ENCODE measurements at regions not wholly inside any gene's neighbourhood (a gene's known extent, or its start where the extent isn't known, plus 50 kb on each side); places are given as distances from the start of the nearest gene placed in this dataset.
"Not testable (repeated sequence)": the region's sequence is repeated elsewhere in the genome, so short reads cannot be mapped to it uniquely, and the experiment has no call there.

DNA sequence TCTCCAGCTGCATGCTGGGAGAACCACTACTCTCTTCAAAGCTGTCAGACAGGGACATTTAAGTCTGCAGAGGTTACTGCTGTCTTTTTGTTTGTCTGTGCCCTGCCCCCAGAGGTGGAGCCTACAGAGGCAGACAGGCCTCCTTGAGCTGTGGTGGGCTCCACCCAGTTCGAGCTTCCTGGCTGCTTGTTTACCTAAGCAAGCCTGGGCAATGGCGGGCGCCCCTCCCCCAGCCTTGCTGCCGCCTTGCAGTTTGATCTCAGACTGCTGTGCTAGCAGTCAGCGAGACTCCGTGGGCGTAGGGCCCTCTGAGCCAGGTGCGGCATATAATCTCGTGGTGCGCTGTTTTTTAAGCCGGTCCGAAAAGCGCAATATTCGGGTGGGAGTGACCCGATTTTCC lies 215.0 kb downstream of the STIM2 start:
- H3K27ac ChIP-seq (ENCODE audit: low read depth, low read length); H3K36me3 ChIP-seq (ENCODE audit: control insufficient read depth in 1 of 2, insufficient read depth in 2 of 2, low read length in 2 of 2); H3K27me3 ChIP-seq (ENCODE audit: control insufficient read depth in 1 of 2, insufficient read depth in 2 of 2, low read length in 2 of 2); H3K9ac ChIP-seq (ENCODE audit: low read depth in 1 of 2, low read length in 2 of 2); H3K9me3 ChIP-seq (ENCODE audit: control insufficient read depth in 1 of 2, low read length in 2 of 2); H3K4me1 ChIP-seq (ENCODE audit: control insufficient read depth in 1 of 2, insufficient read depth in 2 of 2, low read length in 2 of 2); H3K4me3 ChIP-seq (ENCODE audit: low read depth in 1 of 2, low read length in 2 of 2): not testable (repeated sequence)

- H3K4me3 ChIP-seq (ENCODE audit: low read depth in 1 of 2, low read length in 2 of 2) = no peak overlapping the region
- H3K36me3 ChIP-seq (ENCODE audit: control insufficient read depth in 1 of 2, insufficient read depth in 2 of 2, low read length in 2 of 2) = no peaks in the 10 kb centered on the region
- H3K27me3 ChIP-seq (ENCODE audit: control insufficient read depth in 1 of 2, insufficient read depth in 2 of 2, low read length in 2 of 2) = peaks cover 0 to 5% of the 10 kb centered on the region in 2 donors
- H3K9me3 ChIP-seq (ENCODE audit: control insufficient read depth in 1 of 2, low read length in 2 of 2) = no peaks in the 10 kb centered on the region
- H3K9ac ChIP-seq (ENCODE audit: low read depth in 1 of 2, low read length in 2 of 2) = no peak overlapping the region
- H3K27ac ChIP-seq (ENCODE audit: low read depth, low read length) = no peak overlapping the region
- no peaks in the 10 kb centered on the region for H3K4me1 ChIP-seq (ENCODE audit: control insufficient read depth in 1 of 2, insufficient read depth in 2 of 2, low read length in 2 of 2)
Observed at GRCh38 chr4:27078934-27079455, 218.4 kb downstream of the STIM2 start.

- Histone ChIP-seq H3K27ac (ENCODE audit: low read depth, low read length) (no peak overlapping the region), H3K4me1 (ENCODE audit: control insufficient read depth in 1 of 2, insufficient read depth in 2 of 2, low read length in 2 of 2) (peaks cover 5 to 6% of the 10 kb centered on the region in 2 donors), H3K27me3 (ENCODE audit: control insufficient read depth in 1 of 2, insufficient read depth in 2 of 2, low read length in 2 of 2) (peaks cover 23 to 26% of the 10 kb centered on the region in 2 donors), H3K9ac (ENCODE audit: low read depth in 1 of 2, low read length in 2 of 2) (no peak overlapping the region), H3K9me3 (ENCODE audit: control insufficient read depth in 1 of 2, low read length in 2 of 2) (no peaks in the 10 kb centered on the region), H3K4me3 (ENCODE audit: low read depth in 1 of 2, low read length in 2 of 2) (no peak overlapping the region), H3K36me3 (ENCODE audit: control insufficient read depth in 1 of 2, insufficient read depth in 2 of 2, low read length in 2 of 2) (no peaks in the 10 kb centered on the region)
Observed at GRCh38 chr4:27081675-27082586, 221.3 kb downstream of the STIM2 start.

- H3K4me1 ChIP-seq (ENCODE audit: control insufficient read depth in 1 of 2, insufficient read depth in 2 of 2, low read length in 2 of 2) = peaks cover 5 to 6% of the 10 kb centered on the region in 2 donors
Observed at GRCh38 chr4:27082776-27083175, 222.1 kb downstream of the STIM2 start.

DNA sequence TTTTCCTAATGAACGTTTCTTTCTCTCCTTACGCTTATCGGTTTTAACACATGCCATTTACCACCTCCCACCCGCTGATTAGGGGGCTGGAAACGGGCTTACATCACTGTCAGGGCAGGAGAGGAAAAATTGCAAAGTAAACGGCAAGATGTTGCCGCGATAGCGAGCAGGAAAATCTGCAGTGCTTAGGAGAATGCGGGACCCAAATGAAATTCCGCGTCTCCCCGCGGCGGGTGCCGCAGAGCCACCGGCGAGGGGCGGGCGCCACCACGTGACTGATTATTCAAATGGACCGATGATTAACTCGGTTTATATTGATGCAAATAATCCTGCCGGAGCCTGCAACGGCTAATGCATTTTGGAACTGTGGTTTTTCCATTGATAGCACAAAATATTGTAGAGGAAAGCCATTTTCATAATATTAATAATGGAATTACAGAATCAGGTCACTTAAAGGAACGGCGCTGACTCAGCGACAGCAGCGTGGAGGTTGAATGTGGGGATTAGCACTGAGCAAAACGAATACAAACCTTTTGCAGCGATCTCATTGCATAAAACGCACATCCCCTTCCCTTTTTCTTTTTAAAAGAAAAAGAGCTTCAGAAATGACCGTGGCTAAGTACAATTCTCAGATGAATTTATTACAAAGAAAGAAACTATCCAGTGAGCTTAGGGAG lies 224.2 kb downstream of the STIM2 start:
- peaks cover 5 to 6% of the 10 kb centered on the region in 2 donors for H3K4me1 ChIP-seq (ENCODE audit: control insufficient read depth in 1 of 2, insufficient read depth in 2 of 2, low read length in 2 of 2)
- no peaks in the 10 kb centered on the region for H3K9me3 ChIP-seq (ENCODE audit: control insufficient read depth in 1 of 2, low read length in 2 of 2)
- no peak overlapping the region for H3K9ac ChIP-seq (ENCODE audit: low read depth in 1 of 2, low read length in 2 of 2)
- peak overlapping the region; percentile 21 to 48 for H3K4me3 ChIP-seq (ENCODE audit: low read depth in 1 of 2, low read length in 2 of 2)
- H3K27me3 ChIP-seq (ENCODE audit: control insufficient read depth in 1 of 2, insufficient read depth in 2 of 2, low read length in 2 of 2) = peaks cover 23 to 26% of the 10 kb centered on the region in 2 donors
- no peak overlapping the region for H3K27ac ChIP-seq (ENCODE audit: low read depth, low read length)
- H3K36me3 ChIP-seq (ENCODE audit: control insufficient read depth in 1 of 2, insufficient read depth in 2 of 2, low read length in 2 of 2) = no peaks in the 10 kb centered on the region

More at GRCh38 chr4:27082776-27083175, 222.1 kb downstream of the STIM2 start:
- Histone ChIP-seq H3K27me3 (ENCODE audit: control insufficient read depth in 1 of 2, insufficient read depth in 2 of 2, low read length in 2 of 2) (peaks cover 23 to 26% of the 10 kb centered on the region in 2 donors), H3K4me3 (ENCODE audit: low read depth in 1 of 2, low read length in 2 of 2) (no peak overlapping the region), H3K9me3 (ENCODE audit: control insufficient read depth in 1 of 2, low read length in 2 of 2) (no peaks in the 10 kb centered on the region), H3K36me3 (ENCODE audit: control insufficient read depth in 1 of 2, insufficient read depth in 2 of 2, low read length in 2 of 2) (no peaks in the 10 kb centered on the region), H3K9ac (ENCODE audit: low read depth in 1 of 2, low read length in 2 of 2) (no peak overlapping the region), H3K27ac (ENCODE audit: low read depth, low read length) (no peak overlapping the region)

GRCh38 chr4:27085396-27085795 lies 224.8 kb downstream of the STIM2 start:
- Histone ChIP-seq H3K4me3 (ENCODE audit: low read depth in 1 of 2, low read length in 2 of 2) (peak overlapping the region in 1 of 2 donors; percentile 48), H3K27me3 (ENCODE audit: control insufficient read depth in 1 of 2, insufficient read depth in 2 of 2, low read length in 2 of 2) (peaks cover 26 to 28% of the 10 kb centered on the region in 2 donors), H3K4me1 (ENCODE audit: control insufficient read depth in 1 of 2, insufficient read depth in 2 of 2, low read length in 2 of 2) (peaks cover 5 to 6% of the 10 kb centered on the region in 2 donors), H3K36me3 (ENCODE audit: control insufficient read depth in 1 of 2, insufficient read depth in 2 of 2, low read length in 2 of 2) (no peaks in the 10 kb centered on the region), H3K9me3 (ENCODE audit: control insufficient read depth in 1 of 2, low read length in 2 of 2) (no peaks in the 10 kb centered on the region), H3K9ac (ENCODE audit: low read depth in 1 of 2, low read length in 2 of 2) (no peak overlapping the region), H3K27ac (ENCODE audit: low read depth, low read length) (no peak overlapping the region)

DNA sequence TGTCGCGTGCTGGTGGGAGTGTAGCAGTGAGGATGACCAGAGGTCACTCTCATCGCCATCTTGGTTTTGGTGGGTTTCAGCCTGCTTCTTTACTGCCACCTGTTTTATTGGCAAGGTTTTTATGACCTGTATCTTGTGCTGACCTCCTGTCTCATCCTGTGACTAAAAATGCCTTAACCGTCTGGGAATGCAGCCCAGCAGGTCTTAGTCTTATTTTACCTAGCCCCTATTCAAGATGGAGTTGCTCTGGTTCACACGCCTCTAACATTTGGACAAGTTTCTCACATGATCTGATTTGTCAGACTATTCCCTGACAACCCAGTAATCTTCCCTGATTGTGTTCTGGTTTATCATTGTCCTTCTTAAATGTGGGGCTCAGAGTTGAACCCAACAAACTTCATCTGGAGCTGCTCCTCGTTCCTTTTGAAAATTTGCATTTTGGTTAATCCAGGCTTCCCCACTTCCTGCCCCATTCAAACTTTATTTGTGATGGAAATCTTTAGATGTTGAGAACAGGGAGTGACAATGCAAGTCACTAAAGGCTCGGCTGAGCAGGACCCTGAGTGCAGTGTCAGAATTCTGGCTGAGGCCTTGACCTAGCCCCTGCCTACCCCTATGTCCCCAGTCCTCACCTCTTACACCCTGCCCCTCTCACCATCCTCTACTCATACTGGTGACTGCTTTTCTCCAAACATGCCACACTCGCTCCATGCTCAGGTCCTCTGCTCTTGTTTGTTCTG lies 226.8 kb downstream of the STIM2 start:
- H3K9ac ChIP-seq (ENCODE audit: low read depth in 1 of 2, low read length in 2 of 2) = no peak overlapping the region
- no peaks in the 10 kb centered on the region for H3K9me3 ChIP-seq (ENCODE audit: control insufficient read depth in 1 of 2, low read length in 2 of 2)
- H3K4me1 ChIP-seq (ENCODE audit: control insufficient read depth in 1 of 2, insufficient read depth in 2 of 2, low read length in 2 of 2) = peaks cover 5 to 6% of the 10 kb centered on the region in 2 donors
- no peak overlapping the region for H3K27ac ChIP-seq (ENCODE audit: low read depth, low read length)
- H3K4me3 ChIP-seq (ENCODE audit: low read depth in 1 of 2, low read length in 2 of 2) = no peak overlapping the region
- peaks cover 26 to 33% of the 10 kb centered on the region in 2 donors for H3K27me3 ChIP-seq (ENCODE audit: control insufficient read depth in 1 of 2, insufficient read depth in 2 of 2, low read length in 2 of 2)
- H3K36me3 ChIP-seq (ENCODE audit: control insufficient read depth in 1 of 2, insufficient read depth in 2 of 2, low read length in 2 of 2) = no peaks in the 10 kb centered on the region

DNA sequence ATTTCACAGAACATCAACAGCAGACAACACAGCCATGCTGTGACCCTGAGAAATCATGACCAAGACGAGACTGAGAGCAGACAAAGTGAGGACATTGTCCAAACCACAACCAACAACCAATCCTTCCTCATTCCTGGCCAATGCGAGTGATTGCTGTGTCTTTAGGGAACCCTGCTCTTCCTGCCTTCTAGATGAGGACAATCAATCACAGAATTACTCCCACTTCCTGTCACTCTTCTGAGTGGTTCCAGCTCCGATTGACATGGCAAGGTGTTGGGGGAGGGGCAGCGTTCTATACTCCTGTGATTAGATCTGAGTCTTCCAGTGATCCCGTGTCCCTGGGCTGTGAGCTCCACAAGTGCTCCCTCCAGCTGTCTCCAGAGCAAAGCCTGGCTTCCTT lies 227.8 kb downstream of the STIM2 start:
- no peak overlapping the region for H3K4me3 ChIP-seq (ENCODE audit: low read depth in 1 of 2, low read length in 2 of 2)
- no peak overlapping the region for H3K9ac ChIP-seq (ENCODE audit: low read depth in 1 of 2, low read length in 2 of 2)
- H3K4me1 ChIP-seq (ENCODE audit: control insufficient read depth in 1 of 2, insufficient read depth in 2 of 2, low read length in 2 of 2) = peaks cover 5 to 6% of the 10 kb centered on the region in 2 donors
- H3K27me3 ChIP-seq (ENCODE audit: control insufficient read depth in 1 of 2, insufficient read depth in 2 of 2, low read length in 2 of 2) = peaks cover 26 to 33% of the 10 kb centered on the region in 2 donors
- H3K27ac ChIP-seq (ENCODE audit: low read depth, low read length) = no peak overlapping the region
- no peaks in the 10 kb centered on the region for H3K36me3 ChIP-seq (ENCODE audit: control insufficient read depth in 1 of 2, insufficient read depth in 2 of 2, low read length in 2 of 2)
- no peaks in the 10 kb centered on the region for H3K9me3 ChIP-seq (ENCODE audit: control insufficient read depth in 1 of 2, low read length in 2 of 2)

DNA sequence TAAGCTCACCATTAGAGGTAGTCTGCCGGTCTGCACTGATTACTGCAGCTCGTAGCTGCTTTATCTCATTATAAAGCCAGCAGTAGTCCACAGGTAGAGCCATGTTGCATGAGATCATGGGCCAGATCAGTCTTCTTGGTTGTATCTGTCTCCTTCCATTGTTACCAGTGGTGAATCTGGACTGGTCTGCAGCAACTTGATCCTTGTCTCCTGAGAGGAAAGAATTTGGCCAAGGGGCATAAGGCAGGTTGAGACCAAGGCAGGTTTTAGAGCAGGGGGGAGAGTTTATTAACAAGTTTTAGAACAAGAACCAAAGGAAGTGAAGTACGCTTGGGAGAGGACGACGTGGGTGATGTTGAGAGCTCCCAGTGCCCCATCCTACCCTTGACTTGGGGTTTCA lies 228.5 kb downstream of the STIM2 start:
- H3K27ac ChIP-seq (ENCODE audit: low read depth, low read length) = no peak overlapping the region
- peaks cover 5 to 6% of the 10 kb centered on the region in 2 donors for H3K4me1 ChIP-seq (ENCODE audit: control insufficient read depth in 1 of 2, insufficient read depth in 2 of 2, low read length in 2 of 2)
- H3K9me3 ChIP-seq (ENCODE audit: control insufficient read depth in 1 of 2, low read length in 2 of 2) = no peaks in the 10 kb centered on the region
- H3K4me3 ChIP-seq (ENCODE audit: low read depth in 1 of 2, low read length in 2 of 2) = no peak overlapping the region
- H3K27me3 ChIP-seq (ENCODE audit: control insufficient read depth in 1 of 2, insufficient read depth in 2 of 2, low read length in 2 of 2) = peaks cover 21 to 33% of the 10 kb centered on the region in 2 donors
- H3K9ac ChIP-seq (ENCODE audit: low read depth in 1 of 2, low read length in 2 of 2) = no peak overlapping the region
- H3K36me3 ChIP-seq (ENCODE audit: control insufficient read depth in 1 of 2, insufficient read depth in 2 of 2, low read length in 2 of 2) = no peaks in the 10 kb centered on the region

All from duodenal mucosa (tissue), 2 donors.